HCT116 (cell line): ENCODE measurements at regions not wholly inside any gene's neighbourhood (a gene's known extent, or its start where the extent isn't known, plus 50 kb on each side); places are given as distances from the start of the nearest gene placed in this dataset.

Source experiments
- ATAC-seq: fragments of 200-7000 bp; cut with Tn5 transposase; 2 replicates; pipeline ENCODE4 v1.9.1; 2020; ENCODE audit warnings: mild to moderate bottlenecking, moderate library complexity
- BruUV-seq: library from RNA; stranded (reverse); fragments of 400-500 nt; replicated peaks from 2 replicates; lab custom pipeline; 2021; lab: Mats Ljungman, UMichigan
- CTCF ChIA-PET: fragments of 300-600 bp; sonication (Branson Sonifier 250); formaldehyde crosslinking; loops from one replicate; lab custom pipeline; 2021; ENCODE audit warnings: antibody characterized with exemption; lab: Charles Lee
- POLR2A ChIA-PET: fragments of 300-600, 350-600 bp; sonication (Branson Sonifier 250); formaldehyde crosslinking; loops from one replicate; lab custom pipeline; 2021; ENCODE audit warnings: antibody characterized with exemption; lab: Charles Lee
- RAD21 ChIA-PET, 2 experiments: fragments of 300-600 bp; sonication (Branson Sonifier 250); formaldehyde crosslinking; loops; one replicate each; lab custom pipeline; 2023; ENCODE audit warnings: low total read pairs in 2 of 2; ENCODE audit not compliant: uncharacterized antibody in 2 of 2, unreplicated experiment in 2 of 2, low non-redundant PET in 1 of 2; lab: Charles Lee
- DNase-seq: peaks from one replicate; pipeline ENCODE4 v3.0.0-alpha.2; 2010; ENCODE audit warnings: low read depth, low spot score
- H2AFZ ChIP-seq: fragments of 200-600 bp; shearing (Covaris generic), sonication (generic); 2 replicates; pipeline ENCODE4 v1.6.1; 2017; ENCODE audit warnings: low read depth, mixed run types, mixed read lengths, antibody characterized with exemption, low read length; ENCODE audit not compliant: poor library complexity, severe bottlenecking
- H3K27ac ChIP-seq: 2 replicates; pipeline ENCODE4 v1.5.1; 2012; ENCODE audit warnings: low read depth, low read length
- H3K27me3 ChIP-seq: fragments of 200-600 bp; sonication (generic); 2 replicates; pipeline ENCODE4 v1.6.1; 2016; ENCODE audit warnings: mixed run types, low read length, mixed read lengths; ENCODE audit not compliant: insufficient read depth
- H3K36me3 ChIP-seq, 2 experiments: fragments of 200-500 bp in 1 of 2; fragments of 200-600 bp in 1 of 2; sonication (Bioruptor generic) in 1 of 2; sonication (generic) in 1 of 2; 2 replicates each; pipeline versions ENCODE4 v1.5.1 to v1.6.1; 2014 to 2016; ENCODE audit warnings: low read length in 2 of 2, inconsistent platforms in 1 of 2, mixed read lengths in 1 of 2, mixed run types in 1 of 2; ENCODE audit not compliant: insufficient read depth in 2 of 2, control insufficient read depth in 1 of 2
- H3K4me1 ChIP-seq, 2 experiments: fragments of 200-600 bp in 1 of 2; sonication (generic) in 1 of 2; 2 replicates each; pipeline versions ENCODE4 v1.5.1 to v1.6.1; 2012 to 2017; ENCODE audit warnings: low read length in 2 of 2, inconsistent platforms in 1 of 2, mild to moderate bottlenecking in 1 of 2, mixed read lengths in 1 of 2, mixed run types in 1 of 2, moderate library complexity in 1 of 2; ENCODE audit not compliant: insufficient read depth in 2 of 2, control insufficient read depth in 1 of 2
- H3K4me2 ChIP-seq: fragments of 200-600 bp; sonication (generic); 2 replicates; pipeline ENCODE4 v1.6.1; 2017; ENCODE audit warnings: mixed run types, low read length, mixed read lengths
- H3K4me3 ChIP-seq, 2 experiments: fragments of 200-600 bp in 1 of 2; sonication (generic) in 1 of 2; replicated peaks in 1 of 2; 2 replicates each; pipeline ENCODE4 v1.5.1; 2011 to 2016; ENCODE audit warnings: low read length in 2 of 2, control low read depth in 1 of 2, low read depth in 1 of 2, mild to moderate bottlenecking in 1 of 2, mixed read lengths in 1 of 2, mixed run types in 1 of 2
- H3K79me2 ChIP-seq: fragments of 200-600 bp; sonication (generic); 2 replicates; pipeline ENCODE4 v1.6.1; 2017; ENCODE audit warnings: mild to moderate bottlenecking, mixed run types, low read length, moderate library complexity, mixed read lengths; ENCODE audit not compliant: insufficient read depth
- H3K9ac ChIP-seq: fragments of 200-600 bp; sonication (generic); 2 replicates; pipeline ENCODE4 v1.6.1; 2016; ENCODE audit warnings: low read length, mixed read lengths
- H3K9me2 ChIP-seq: fragments of 200-600 bp; sonication (generic), shearing (Covaris generic); 2 replicates; pipeline ENCODE4 v1.6.1; 2017; ENCODE audit warnings: mixed run types, mild to moderate bottlenecking, moderate library complexity; ENCODE audit not compliant: insufficient read depth
- H3K9me3 ChIP-seq, 2 experiments: fragments of 200-500 bp in 1 of 2; fragments of 200-600 bp in 1 of 2; sonication (Bioruptor generic) in 1 of 2; sonication (generic) in 1 of 2; 2 replicates each; pipeline ENCODE4 v1.6.1; 2014 to 2017; ENCODE audit warnings: low read length in 2 of 2, mixed read lengths in 2 of 2, inconsistent platforms in 1 of 2, low read depth in 1 of 2, mild to moderate bottlenecking in 1 of 2, mixed run types in 1 of 2, moderate library complexity in 1 of 2; ENCODE audit not compliant: control insufficient read depth in 1 of 2, insufficient read depth in 1 of 2
- H4K20me1 ChIP-seq: fragments of 200-600 bp; sonication (generic), shearing (Covaris generic); 2 replicates; pipeline ENCODE4 v1.6.1; 2017; ENCODE audit warnings: mixed run types, mild to moderate bottlenecking, moderate library complexity; ENCODE audit not compliant: insufficient read depth
- ATF3 ChIP-seq: IDR thresholded peaks from 2 replicates; pipeline ENCODE4 v1.6.1; 2012
- CBX3 ChIP-seq: IDR thresholded peaks from 2 replicates; pipeline ENCODE4 v1.6.1; 2012; ENCODE audit warnings: low read depth
- CTCF ChIP-seq, 3 experiments: fragments of 200-600 bp in 1 of 3; sonication (generic) in 1 of 3; IDR thresholded peaks in 2 of 3; conservative IDR thresholded peaks in 1 of 3; 2 replicates each; pipeline ENCODE4 v1.5.1; 2012 to 2017; ENCODE audit warnings: low read depth in 2 of 3, low read length in 2 of 3, antibody characterized with exemption in 1 of 3, borderline replicate concordance in 1 of 3, control low read depth in 1 of 3, mild to moderate bottlenecking in 1 of 3, mixed read lengths in 1 of 3, mixed run types in 1 of 3, moderate library complexity in 1 of 3; ENCODE audit not compliant: insufficient read depth in 1 of 3
- EGR1 ChIP-seq: IDR thresholded peaks from 2 replicates; pipeline ENCODE4 v1.6.1; 2012; ENCODE audit warnings: low read depth
- EZH2 ChIP-seq: fragments of 200-600 bp; sonication (generic); IDR thresholded peaks from 2 replicates; pipeline ENCODE4 v1.6.1; 2017; ENCODE audit warnings: antibody characterized with exemption, mixed run types
- EZH2phosphoT487 ChIP-seq: fragments of 200-600 bp; IDR thresholded peaks from 2 replicates; pipeline ENCODE4 v1.6.1; 2018; ENCODE audit warnings: antibody characterized with exemption, borderline replicate concordance
- FOSL1 ChIP-seq: IDR thresholded peaks from 2 replicates; pipeline ENCODE4 v1.6.1; 2012; ENCODE audit warnings: low read depth
- MAX ChIP-seq: IDR thresholded peaks from 2 replicates; pipeline ENCODE4 v1.6.1; 2012
- POLR2A ChIP-seq: IDR thresholded peaks from 2 replicates; pipeline ENCODE4 v1.7.0; 2011; ENCODE audit warnings: borderline replicate concordance; ENCODE audit not compliant: insufficient read depth, insufficient read length; ENCODE audit errors: extremely low read depth
- POLR2AphosphoS5 ChIP-seq: IDR thresholded peaks from 2 replicates; pipeline ENCODE4 v1.6.1; 2011; ENCODE audit warnings: mild to moderate bottlenecking, low read depth, low read length, moderate library complexity
- RAD21 ChIP-seq: IDR thresholded peaks from 2 replicates; pipeline ENCODE4 v1.6.1; 2012; ENCODE audit warnings: low read depth, mild to moderate bottlenecking
- SRF ChIP-seq: IDR thresholded peaks from 2 replicates; pipeline ENCODE4 v1.6.1; 2012; ENCODE audit warnings: low read depth
- YY1 ChIP-seq: IDR thresholded peaks from 2 replicates; pipeline ENCODE4 v1.6.1; 2011; ENCODE audit warnings: low read length, low read depth, moderate library complexity, mild to moderate bottlenecking; ENCODE audit not compliant: insufficient replicate concordance; ENCODE audit errors: extremely low read depth
- ZBTB33 ChIP-seq: IDR thresholded peaks from 2 replicates; pipeline ENCODE4 v1.6.1; 2011; ENCODE audit warnings: mild to moderate bottlenecking, low read length, moderate library complexity; ENCODE audit not compliant: insufficient replicate concordance; ENCODE audit errors: extremely low read depth
- ZFX ChIP-seq: fragments of 450-650 bp; IDR thresholded peaks from 2 replicates; pipeline ENCODE4 v1.6.1; 2017
- ZNF274 ChIP-seq: fragments of 200-500 bp; sonication (Bioruptor generic); IDR thresholded peaks from 2 replicates; pipeline ENCODE4 v1.6.1; 2014; ENCODE audit warnings: mild to moderate bottlenecking, low read depth, low read length, inconsistent platforms
- intact Hi-C: fragments of 100-400 bp; cut with micrococcal nuclease; formaldehyde crosslinking; loops from 2 replicates; pipeline ENCODE4 v1.10.0; 2022

- TF ChIP-seq CTCF (IDR thresholded peaks at IDR 0.05 in 2 of 3, conservative IDR thresholded peaks at IDR 0.05 in 1 of 3; ENCODE audit: borderline replicate concordance in 1 of 3, insufficient read depth in 1 of 3, low read depth in 2 of 3, low read length in 2 of 3), result no peak
- no peak for TF ChIP-seq ATF3
These were observed 700.6 kb downstream of the HACE1 start (continued) for GRCh38 chr6:104159045-104159618.

- H3K36me3 ChIP-seq, result no peaks in the 10 kb centered on the region
- no TSS peak for BruUV-seq
- no peak overlapping the region for H2AFZ ChIP-seq
- no peaks in the 10 kb centered on the region for H3K79me2 ChIP-seq
- no peak overlapping the region for H3K9ac ChIP-seq
- ChIA-PET POLR2A (no interaction called here), RAD21 (no interaction called here), CTCF (no interaction called here)
- H3K4me2 ChIP-seq, result no peak overlapping the region
- no peaks in the 10 kb centered on the region for H3K4me1 ChIP-seq
- no peaks in the 10 kb centered on the region for H3K27me3 ChIP-seq
- no peak for ATAC-seq
- H3K27ac ChIP-seq, result no peak overlapping the region
- no peaks in the 10 kb centered on the region for H4K20me1 ChIP-seq
- no peak overlapping the region for H3K4me3 ChIP-seq
- TF ChIP-seq EZH2phosphoT487 (no peak), CBX3 (no peak), EZH2 (no peak), POLR2A (no peak), CTCF (IDR thresholded peaks at IDR 0.05 in 2 of 3, conservative IDR thresholded peaks at IDR 0.05 in 1 of 3; ENCODE audit: borderline replicate concordance in 1 of 3, insufficient read depth in 1 of 3, low read depth in 2 of 3, low read length in 2 of 3) (no peak), ZBTB33 (no peak), ZNF274 (no peak), FOSL1 (no peak), SRF (no peak), POLR2AphosphoS5 (no peak), ZFX (no peak), YY1 (no peak), EGR1 (no peak), RAD21 (no peak), MAX (no peak), ATF3 (no peak)
- no peak for DNase-seq
- intact Hi-C loops, result no loop called here
- H3K9me2 ChIP-seq, result no peaks in the 10 kb centered on the region
- H3K9me3 ChIP-seq, result no peaks in the 10 kb centered on the region
These were observed 716.0 kb downstream of the HACE1 start for GRCh38 chr6:104143757-104144156.
